HG03175 (cell line): ENCODE measurements at regions not wholly inside any gene's neighbourhood (a gene's known extent, or its start where the extent isn't known, plus 50 kb on each side); places are given as distances from the start of the nearest gene placed in this dataset.
A peak's percentile ranks its signal among the peaks of the same experiment; 100 is the strongest.
"Not testable (repeated sequence)": the region's sequence is repeated elsewhere in the genome, so short reads cannot be mapped to it uniquely, and the experiment has no call there.

ENCODE experiments used
- ATAC-seq: cut with Tn5 transposase; IDR thresholded peaks from one replicate; pipeline ENCODE4 v1.9.1; 2021; ENCODE audit warnings: mild to moderate bottlenecking, moderate library complexity; ENCODE audit not compliant: unreplicated experiment

DNA sequence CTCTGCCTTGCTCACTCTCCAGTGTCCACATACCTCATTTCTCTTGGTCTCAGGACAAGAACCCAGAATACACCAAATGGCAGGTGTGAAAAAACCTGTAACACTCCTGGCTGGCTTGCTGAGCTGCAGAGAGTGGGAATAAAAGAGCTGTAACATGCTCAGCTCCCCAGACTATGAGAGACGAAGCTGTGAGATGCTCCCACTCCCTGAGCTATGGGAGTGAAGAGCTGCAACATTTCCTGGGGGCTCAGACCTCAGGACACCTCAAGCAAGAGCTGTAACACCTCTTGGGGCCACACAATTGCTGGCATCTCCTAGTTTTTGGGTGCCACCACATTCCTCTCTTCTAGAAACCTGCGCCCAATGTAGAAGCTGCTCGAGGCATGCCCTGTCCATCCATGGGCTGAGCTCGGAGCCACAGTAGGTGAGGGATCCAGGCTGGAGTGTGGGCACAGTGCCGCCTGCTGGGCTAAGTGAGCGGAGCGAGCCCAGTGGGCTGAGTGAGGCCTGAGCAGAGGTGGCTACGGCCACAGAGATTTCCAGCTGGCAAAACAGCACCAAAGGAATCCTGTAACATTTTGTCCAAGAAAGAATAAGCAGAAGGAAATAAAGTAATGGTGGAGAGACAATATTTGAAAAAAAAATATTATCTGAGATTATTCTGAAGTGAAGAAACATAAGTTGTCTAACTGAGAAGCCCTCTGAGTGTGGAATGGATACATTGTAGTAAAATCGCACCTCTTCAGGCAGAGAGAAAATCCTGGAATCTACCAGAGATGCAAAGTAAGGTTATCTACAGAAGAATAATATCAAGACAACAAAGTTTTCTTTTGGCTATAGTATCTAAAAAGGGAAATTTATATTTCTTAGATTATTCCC is 186.2 kb upstream of the PCDH9 start:
- ATAC-seq = peak; percentile 85

DNA sequence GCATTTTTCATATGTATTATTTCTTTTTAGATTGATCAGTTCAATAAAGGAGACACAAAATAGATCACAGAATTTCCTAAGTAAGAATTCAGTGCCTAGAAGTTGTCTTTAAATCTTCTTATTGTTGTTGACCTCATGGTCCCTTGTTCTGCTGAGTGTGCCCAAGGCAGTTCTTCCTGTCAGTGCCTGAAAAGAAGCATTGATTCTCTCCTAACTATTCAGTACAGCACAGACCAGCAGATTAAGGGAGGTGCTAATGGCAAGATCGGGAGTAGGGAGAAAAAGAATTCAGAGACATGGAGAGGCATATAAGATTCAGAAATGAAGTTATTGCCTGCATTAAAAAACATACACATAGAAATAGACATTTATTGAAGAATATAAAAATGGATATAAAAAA is 180.5 kb upstream of the PCDH9 start:
- ATAC-seq = no peak

DNA sequence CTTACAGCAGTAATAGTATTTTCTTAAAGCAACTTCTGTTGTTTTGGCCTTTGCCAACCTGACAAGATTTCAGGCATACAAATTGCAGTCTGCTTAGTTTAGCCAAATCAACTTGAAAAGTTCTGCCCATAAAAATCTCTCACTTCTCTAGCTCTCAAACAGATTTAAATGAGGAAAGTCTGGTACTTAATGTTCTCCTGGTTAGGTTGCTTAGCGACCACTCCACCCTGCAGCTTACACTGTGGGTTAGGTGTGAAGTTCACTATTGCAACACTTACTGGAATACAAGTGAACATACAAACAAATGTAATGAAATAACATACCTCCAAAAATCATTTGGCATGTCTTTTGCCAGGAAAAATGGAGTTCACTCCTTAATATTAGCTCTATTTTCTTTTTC is 178.7 kb upstream of the PCDH9 start:
- peak; percentile 74 for ATAC-seq

DNA sequence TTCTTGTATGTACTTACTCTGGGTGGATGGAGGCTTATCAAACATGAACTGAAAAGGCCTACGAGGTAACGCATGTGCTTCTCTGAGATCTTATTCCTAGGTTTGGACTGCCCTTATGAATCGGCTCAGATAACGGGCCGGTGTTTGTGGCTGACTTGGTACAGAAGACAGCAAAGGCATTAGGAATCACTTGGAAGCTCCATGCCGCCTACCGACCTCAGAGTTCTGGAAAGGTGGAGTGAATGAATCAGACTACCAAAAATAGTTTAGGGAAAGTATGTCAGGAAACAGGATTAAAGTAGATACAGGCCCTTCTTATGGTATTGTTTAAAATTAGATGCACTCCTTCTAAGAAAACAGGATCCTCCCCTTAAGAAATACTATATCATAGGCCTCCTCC is 172.4 kb upstream of the PCDH9 start:
- ATAC-seq = no peak

DNA sequence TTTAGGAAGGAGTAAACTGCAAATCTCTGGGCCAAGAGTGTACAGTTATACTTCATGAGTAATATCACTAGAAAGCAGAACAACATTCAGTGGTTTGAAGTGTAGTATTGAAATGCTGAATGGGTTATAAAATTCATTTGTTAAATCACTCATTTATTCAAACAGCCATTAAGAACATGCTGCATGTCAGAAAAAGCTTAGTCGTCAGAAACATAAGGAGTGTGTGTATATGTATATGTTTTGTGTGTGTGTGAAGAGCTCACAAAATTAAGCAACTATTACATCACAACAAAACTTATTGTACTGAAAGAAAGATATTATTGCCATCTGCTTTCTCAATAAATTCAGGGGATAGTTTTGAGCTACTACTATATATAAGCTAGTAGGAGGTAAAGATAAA is 165.4 kb upstream of the PCDH9 start:
- ATAC-seq = no peak

DNA sequence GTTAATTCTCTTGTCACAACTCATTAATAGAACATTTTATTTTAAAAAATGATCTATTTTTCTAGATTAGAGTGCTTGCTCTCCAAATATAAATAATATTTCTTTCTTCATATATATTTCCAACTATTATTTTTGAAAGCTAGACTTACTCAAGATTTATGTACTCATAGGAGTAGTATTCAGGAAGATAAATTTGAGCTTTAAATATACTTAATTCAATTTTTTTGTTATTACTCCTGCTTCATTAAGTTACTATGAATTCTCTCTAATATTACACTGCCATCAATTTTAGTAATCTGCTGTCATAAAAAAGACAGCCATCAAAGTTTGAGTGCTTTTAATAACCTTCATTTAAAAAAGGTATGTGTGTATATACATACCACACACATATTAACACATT is 161.9 kb upstream of the PCDH9 start:
- no peak for ATAC-seq

DNA sequence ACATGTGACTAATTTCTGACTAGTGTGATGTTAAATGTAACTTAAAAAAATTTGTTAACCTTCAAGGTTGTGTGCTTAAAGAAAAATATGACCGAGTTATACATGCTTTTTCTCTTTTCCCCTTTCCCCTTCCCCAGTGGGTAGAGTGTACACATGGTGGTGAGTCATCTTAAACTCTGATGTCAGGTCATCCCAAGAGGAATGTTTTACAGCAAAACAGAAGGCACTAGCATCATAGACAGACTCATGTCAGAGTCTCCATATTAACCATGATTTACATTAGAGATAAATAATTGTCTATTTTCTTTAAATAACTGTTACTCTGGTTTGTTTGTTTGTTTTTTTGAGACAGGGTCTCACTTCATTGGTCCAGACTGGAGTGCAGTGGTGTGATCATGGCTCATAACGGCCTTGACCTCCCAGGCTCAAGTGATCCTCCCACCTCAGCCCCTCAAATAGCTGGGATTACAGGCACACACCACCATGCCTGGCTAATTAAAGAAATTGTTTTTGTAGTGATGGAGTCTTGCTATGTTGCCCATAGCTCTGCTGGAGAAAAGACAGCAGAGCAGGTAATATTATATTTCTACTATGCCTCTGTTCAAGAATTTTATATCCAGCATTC is 160.4 kb upstream of the PCDH9 start:
- ATAC-seq = no peak

DNA sequence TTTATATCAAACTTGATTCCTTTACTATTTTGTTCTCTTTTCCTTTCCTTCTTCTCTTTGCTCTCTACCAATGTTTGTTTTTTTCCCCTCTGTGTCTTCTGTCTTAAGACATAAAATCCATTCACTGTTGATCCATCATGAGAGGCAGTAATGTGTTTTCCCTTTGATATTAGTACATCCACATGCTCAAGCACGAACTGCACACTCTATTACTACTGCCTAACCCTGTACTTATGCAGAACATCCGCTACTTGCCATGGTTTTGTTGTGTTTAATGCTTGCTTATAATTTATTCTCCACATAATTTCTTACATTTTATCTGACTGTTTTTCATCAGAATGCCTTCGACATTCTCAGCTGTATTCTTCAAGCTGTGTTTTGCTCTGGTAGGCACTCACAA is 159.0 kb upstream of the PCDH9 start:
- no peak for ATAC-seq

DNA sequence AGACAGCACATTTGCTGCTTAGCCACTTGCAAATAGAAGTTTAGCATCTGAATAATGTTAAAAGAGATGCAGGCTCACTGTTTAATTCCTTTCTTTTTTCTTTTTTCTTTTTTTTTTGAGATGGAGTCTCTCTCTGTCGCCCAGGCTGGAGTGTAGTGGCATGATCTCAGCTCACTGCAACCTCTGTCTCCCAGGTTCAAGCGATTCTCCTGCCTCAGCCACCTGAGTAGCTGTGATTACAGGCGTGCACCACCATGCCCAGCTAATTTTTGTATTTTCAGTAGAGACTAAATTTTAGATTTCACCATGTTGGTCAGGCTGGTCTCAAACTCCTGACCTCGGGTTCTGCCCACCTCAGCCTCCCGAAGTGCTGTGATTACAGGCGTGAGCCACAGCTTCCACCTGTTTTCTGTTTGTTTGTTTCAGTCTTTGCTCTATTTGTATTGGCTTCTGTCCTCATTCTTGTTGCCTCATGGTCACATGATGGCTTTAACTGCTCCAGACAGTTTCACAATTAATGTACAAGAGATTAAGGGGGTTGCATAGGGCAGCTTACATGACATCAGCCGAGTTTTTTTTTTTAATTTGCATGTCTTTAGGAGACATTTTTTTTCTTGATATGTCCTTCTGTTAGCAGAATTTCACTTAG is 153.1 kb upstream of the PCDH9 start:
- not testable (repeated sequence) for ATAC-seq

DNA sequence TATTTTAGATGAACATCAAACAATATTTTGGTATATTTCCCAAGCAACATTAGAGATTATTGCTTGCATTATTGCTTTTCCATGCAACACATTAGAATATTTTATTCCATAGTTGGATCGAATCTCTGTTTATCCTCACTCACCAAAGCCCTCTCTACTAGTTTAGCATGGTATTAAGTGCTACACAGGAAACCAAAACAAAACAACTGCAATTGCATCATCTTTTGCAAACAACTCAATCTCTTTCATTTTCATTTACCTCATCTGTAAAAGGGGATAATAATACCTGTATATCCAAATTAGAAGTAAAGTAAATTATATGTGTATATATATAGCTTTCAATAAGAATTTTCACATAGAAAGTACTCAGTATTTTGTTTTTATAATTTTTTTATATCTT is 147.8 kb upstream of the PCDH9 start:
- no peak for ATAC-seq

DNA sequence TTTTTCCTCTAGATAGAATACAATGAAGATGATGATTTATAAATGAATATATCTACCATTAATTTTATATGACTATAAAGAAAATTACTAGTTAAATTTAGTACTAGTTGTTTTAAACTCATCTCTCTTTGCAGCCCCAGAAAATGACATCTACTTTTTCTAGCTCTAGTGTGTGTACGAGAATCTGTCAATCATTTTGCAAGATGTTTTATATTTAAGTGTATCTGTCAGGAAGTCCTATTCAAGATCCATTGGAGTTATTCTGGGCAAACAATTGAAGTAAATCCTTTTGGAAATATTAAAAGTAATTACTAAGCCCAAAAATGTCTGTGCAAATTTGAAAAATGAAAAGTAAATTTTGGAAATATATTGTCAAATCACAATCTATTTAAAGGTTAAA is 144.3 kb upstream of the PCDH9 start:
- no peak for ATAC-seq

DNA sequence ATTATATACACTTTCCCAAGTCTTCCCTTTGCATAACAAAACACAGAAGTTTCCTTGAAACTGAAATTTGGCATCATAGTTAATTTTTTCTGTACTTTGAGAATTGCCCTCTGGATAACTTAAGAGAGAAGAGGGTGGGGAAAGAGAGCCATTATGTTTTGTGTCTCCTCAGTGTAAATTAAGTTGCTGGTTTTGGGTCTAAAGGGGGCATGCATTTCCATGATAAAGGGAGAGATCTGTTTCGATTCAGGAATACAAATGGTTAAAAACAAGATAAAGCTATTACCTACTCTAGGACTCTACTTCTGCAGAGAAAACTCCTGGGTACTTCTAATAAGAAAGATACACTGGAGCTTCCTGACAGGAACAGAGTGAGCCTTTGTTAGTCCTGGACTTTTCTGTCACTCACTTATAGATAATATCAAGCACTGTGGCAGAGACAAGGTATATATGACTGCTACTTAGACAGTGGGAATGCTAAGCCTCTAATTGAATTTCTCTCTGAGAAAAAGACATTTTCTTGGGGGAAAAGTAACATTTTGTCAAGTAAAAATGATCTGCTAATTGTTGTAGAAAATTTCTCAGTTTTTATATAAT is 142.8 kb upstream of the PCDH9 start:
- no peak for ATAC-seq

DNA sequence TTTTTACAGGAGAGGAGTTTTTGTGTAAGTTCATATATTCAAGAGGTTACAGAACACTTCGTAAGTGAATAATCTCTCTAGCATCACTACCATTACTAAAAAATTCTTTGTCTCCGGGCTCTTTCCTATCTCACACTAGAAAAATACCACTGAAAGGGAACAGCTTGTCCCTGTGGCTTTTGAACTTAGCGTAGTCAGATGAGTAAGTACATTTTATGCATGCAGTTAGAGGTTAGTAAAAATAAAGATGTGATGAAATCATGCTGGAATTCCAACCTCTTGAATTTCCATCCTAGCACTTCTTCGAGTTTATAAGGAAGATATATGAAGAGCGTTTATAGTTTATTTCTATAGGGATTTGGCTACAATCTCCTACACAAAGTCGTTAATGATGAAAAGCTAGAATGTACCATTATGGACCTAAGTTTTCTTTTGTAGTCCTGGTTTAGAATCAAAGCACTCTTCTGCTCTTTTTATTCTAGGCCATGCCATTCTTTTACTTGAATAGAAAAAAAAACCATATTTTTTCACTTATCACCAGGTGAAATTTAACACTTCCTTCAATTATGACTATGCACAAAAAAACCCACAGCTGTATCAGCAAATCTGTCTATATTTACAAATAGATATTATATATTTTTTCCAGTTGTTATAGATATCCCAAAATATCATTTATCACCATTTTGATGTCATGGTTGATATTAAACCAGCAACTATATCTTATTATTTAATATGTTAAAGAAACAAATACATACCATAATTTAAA is 139.9 kb upstream of the PCDH9 start:
- ATAC-seq = no peak

DNA sequence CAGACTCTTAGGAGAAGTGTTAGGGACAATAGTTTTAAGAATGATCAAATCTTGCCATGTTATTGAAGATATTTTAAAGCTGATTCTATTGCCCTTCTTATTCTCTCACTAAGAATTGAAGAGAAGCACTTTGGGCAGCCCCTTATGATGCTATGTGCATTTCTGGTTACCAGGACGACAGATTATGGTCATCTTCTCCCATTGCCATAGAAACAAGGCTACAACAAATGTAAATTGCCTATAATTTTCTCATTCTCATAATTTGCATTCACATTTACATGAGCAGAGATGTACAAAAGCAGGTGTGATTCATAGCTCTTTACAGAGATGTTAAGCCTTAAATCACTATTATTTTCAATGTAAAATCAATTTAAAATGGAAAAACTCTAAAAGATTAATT is 137.3 kb upstream of the PCDH9 start:
- no peak for ATAC-seq

DNA sequence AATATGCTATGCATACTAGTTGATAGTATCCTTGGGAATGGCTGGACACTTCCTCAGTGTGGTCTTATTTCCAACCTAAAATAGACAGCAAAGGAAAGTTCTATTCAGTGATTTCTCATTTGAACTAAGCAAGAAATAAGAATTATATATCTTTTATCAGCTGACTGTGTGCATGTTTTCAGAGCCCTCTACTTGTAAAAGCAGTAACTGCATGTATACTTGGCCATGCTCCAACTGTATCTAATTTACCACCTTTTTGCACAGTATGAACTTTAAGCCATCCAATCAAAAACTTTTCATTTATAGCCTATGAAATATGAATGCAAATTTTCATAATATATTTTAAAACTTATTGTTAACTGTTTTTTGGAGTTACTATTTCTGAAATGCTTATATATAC is 136.4 kb upstream of the PCDH9 start:
- no peak for ATAC-seq

DNA sequence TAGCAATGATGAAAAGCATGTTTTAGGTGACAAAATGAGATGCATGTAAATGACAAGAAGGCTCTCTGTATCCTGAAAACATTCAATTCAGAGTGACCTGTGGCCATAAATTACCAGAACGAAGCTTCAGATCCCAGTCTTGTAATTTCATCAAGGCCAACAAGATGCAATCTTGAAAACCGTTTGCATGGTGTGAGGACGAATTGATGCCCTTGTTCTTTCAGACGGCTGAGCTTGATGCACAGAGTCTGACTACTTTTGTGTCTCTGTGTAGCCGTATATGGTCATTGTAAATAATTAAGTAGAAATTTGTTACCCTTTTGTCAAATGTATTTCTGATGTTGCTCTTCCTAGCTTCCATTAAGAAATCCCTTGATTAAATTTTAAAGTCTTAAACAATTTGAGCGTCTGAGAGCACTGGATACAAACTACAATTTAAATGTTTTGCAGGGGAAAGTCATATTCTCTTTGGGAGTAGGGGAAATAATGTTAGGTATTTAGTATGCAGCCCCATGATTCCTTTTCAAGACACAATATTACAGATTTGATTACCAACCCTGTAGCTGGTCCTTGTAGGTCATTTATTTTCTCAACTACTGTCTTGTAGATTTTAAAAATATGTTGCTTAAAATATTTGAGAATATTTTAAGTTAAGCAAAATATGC is 125.8 kb upstream of the PCDH9 start:
- no peak for ATAC-seq

DNA sequence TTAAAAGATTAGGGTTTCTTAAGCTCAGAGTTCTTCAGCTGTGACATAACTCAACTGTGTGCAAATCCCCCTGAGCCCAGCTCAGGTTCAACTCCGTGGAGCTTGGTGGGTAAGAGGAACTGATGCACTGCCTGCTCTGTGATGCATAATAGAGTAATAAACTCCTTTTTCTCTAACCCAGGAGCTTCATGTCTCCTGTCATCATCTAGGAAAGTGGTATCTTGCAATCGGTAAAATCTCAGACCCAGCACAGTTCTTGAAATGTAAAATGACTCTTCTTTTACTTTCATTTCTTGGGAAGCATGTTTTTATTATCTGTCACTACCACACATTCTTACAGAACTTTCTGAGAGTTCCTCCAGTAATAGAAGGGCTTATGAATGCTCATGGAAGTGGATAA is 123.8 kb upstream of the PCDH9 start:
- no peak for ATAC-seq

DNA sequence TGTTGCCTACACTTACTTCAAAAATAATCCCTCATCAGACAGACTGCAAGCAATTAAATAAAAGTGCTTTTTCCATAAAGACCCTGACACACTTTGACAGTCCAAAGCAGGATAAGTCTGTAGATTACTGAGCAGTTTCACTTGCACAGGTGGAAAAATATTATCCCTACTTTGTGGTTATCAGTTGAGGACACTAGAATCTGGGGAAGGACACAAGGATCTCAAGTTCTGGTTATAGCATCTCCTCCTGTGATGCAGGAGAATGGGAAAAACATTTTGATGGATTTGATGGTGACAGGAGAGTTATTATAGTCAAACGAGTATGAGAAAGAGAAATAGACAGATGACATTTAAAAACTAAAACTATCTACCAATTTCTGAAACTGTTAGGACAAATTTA is 122.9 kb upstream of the PCDH9 start:
- ATAC-seq = no peak

DNA sequence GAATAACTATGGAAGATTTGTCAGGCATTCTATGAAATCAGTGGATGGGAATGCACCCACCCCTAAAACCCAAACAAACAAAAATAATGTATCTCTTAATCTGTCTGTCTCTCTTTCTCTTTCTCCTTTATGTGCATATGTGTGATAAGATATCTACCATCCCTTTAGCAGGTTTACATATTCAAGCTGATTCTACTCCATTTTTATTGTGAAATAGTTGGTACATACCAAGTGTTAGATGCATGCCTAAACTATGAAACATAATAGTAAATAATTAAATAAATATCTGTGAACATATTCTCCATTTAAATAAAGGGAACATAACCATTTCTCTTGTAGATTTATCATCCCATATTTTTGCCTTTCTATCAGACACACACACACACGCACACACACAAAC is 121.8 kb upstream of the PCDH9 start:
- no peak for ATAC-seq

DNA sequence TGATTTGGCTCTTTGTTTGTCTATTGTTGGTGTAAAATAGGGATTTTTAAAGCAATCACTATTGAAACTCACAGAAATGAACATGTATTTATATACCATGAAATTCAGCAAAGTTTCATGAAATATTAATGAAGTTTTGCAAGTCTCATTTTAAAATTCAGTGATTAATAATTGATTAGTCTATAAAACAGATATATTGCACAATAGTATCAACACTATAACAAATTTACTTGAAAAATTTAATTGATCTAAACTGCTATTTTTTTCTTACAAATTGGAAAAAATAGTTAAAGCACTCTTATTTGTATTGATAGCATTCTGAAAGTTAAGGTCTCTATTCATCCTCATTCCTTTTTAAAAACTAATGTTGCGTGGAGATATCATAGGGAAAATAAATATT is 121.0 kb upstream of the PCDH9 start:
- no peak for ATAC-seq
